PFSK-1 (cell line): ENCODE measurements at regions not wholly inside any gene's neighbourhood (a gene's known extent, or its start where the extent isn't known, plus 50 kb on each side); places are given as distances from the start of the nearest gene placed in this dataset.

ENCODE experiments used
- FOXP2 ChIP-seq: optimal IDR thresholded peaks from 2 replicates; pipeline ENCODE3; 2011; ENCODE audit warnings: borderline replicate concordance, control low read depth, inconsistent platforms; ENCODE audit not compliant: insufficient read depth; ENCODE audit errors: extremely low read length, extremely low read depth
- POLR2AphosphoS5 ChIP-seq: IDR thresholded peaks from 2 replicates; pipeline ENCODE4 v1.6.1; 2012; ENCODE audit warnings: low read depth, mild to moderate bottlenecking, control low read depth, low read length, moderate library complexity
- REST ChIP-seq, 2 experiments: IDR thresholded peaks; 2 replicates each; pipeline versions ENCODE4 v1.6.1 to v1.8.0; 2011 to 2012; ENCODE audit warnings: low read depth in 2 of 2, low read length in 2 of 2, control low read depth in 1 of 2, inconsistent platforms in 1 of 2, mild to moderate bottlenecking in 1 of 2, moderate library complexity in 1 of 2; ENCODE audit not compliant: insufficient read depth in 1 of 2
- SIN3A ChIP-seq: IDR thresholded peaks from 2 replicates; pipeline ENCODE4 v1.6.1; 2012; ENCODE audit warnings: mild to moderate bottlenecking, low read length, moderate library complexity, borderline replicate concordance; ENCODE audit not compliant: insufficient read depth
- TAF1 ChIP-seq: IDR thresholded peaks from 2 replicates; pipeline ENCODE4 v1.6.1; 2012; ENCODE audit warnings: low read length, control low read depth, borderline replicate concordance; ENCODE audit not compliant: insufficient read depth

GRCh38 chr14:27553790-27554189, 956.0 kb upstream of the NOVA1 start:
- TF ChIP-seq TAF1: no peak
- TF ChIP-seq POLR2AphosphoS5: no peak
- no peak for TF ChIP-seq SIN3A
- TF ChIP-seq FOXP2: no peak
- TF ChIP-seq REST (IDR thresholded peaks at IDR 0.05; ENCODE audit: insufficient read depth in 1 of 2, low read depth in 2 of 2, low read length in 2 of 2): no peak

DNA sequence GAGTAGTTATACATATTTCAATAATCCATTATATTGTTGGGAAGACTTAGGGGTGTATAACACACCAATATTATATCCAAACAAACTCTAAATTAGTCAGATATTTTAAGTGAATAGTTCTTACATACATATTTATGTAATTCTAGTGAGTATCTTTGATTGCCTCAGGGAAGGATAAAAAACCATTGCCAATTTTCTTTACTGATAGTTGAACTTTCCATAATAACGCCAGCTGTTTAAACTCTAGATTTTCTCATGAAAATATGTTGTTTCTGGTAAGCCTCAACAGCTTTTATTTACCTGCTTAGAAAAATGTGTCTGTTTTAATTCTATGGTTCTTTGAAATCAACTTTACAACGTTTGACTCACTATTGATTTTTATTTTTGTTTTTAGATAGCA, 959.6 kb upstream of the NOVA1 start:
- no peak for TF ChIP-seq REST (IDR thresholded peaks at IDR 0.05; ENCODE audit: insufficient read depth in 1 of 2, low read depth in 2 of 2, low read length in 2 of 2)
- no peak for TF ChIP-seq FOXP2
- no peak for TF ChIP-seq SIN3A
- no peak for TF ChIP-seq TAF1
- no peak for TF ChIP-seq POLR2AphosphoS5

- TF ChIP-seq TAF1 (no peak), SIN3A (no peak)
Measured at GRCh38 chr14:27559848-27560247, 962.0 kb upstream of the NOVA1 start.

- no peak for TF ChIP-seq TAF1
- TF ChIP-seq FOXP2: no peak
- no peak for TF ChIP-seq REST (IDR thresholded peaks at IDR 0.05; ENCODE audit: insufficient read depth in 1 of 2, low read depth in 2 of 2, low read length in 2 of 2)
- no peak for TF ChIP-seq SIN3A
- no peak for TF ChIP-seq POLR2AphosphoS5
Measured at GRCh38 chr14:27566843-27567382, 969.1 kb upstream of the NOVA1 start.

- no peak for TF ChIP-seq TAF1
- TF ChIP-seq REST (IDR thresholded peaks at IDR 0.05; ENCODE audit: insufficient read depth in 1 of 2, low read depth in 2 of 2, low read length in 2 of 2): no peak
- no peak for TF ChIP-seq FOXP2
- no peak for TF ChIP-seq POLR2AphosphoS5
- TF ChIP-seq SIN3A: no peak
Measured at GRCh38 chr14:27573018-27573417, 975.2 kb upstream of the NOVA1 start.
